ENCODE measurements at regions not wholly inside any gene's neighbourhood (a gene's known extent, or its start where the extent isn't known, plus 50 kb on each side); places are given as distances from the start of the nearest gene placed in this dataset.

- TF ChIP-seq CTCF (IDR thresholded peaks at IDR 0.05) = no peak
- no peak for TF ChIP-seq ZFX (IDR thresholded peaks at IDR 0.05; ENCODE audit: borderline replicate concordance)
Measured at GRCh38 chr12:60947533-60947932, 1312.7 kb upstream of the USP15 start.

Measured in 22Rv1 (cell line).